ENCODE measurements at regions not wholly inside any gene's neighbourhood (a gene's known extent, or its start where the extent isn't known, plus 50 kb on each side); places are given as distances from the start of the nearest gene placed in this dataset.

DNA sequence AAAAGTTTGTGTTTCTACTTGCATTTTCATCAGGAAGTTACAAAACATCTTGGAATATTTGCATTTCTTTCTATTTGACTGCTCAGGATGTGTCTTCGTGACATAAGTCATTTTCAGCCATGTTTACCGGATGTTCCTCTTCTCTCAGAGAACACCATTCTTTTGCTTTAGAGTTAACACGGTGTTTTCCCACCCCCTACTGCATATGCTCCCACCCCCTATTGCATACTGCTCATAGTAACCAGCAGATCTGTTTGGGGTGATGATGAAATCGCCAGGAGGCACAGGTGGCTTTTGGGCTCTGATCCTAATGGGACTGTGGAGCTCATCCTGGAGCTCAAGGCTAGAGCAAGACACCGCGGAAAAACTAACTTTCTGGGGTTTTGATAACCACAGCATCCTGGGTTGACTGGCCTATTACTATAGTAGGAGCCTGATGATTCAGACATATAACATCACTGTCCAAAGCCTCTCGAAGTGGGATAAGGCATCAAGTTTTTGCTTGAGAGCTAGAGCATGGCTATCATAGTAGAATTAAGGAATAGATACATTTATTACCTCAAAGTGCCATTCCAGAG is 65.1 kb upstream of the BET1 start:
- Histone ChIP-seq H3K9me3 (ENCODE audit: control insufficient read depth, low read length) (no peaks in the 10 kb centered on the region), H3K27ac (ENCODE audit: insufficient read depth, low read depth, low read length, poor library complexity, severe bottlenecking) (no peak overlapping the region), H3K4me1 (ENCODE audit: control insufficient read depth, insufficient read depth, low read length) (no peaks in the 10 kb centered on the region), H3K36me3 (ENCODE audit: control insufficient read depth, insufficient read depth, low read length) (no peaks in the 10 kb centered on the region), H3K27me3 (ENCODE audit: control insufficient read depth, insufficient read depth, low read length, poor library complexity, severe bottlenecking) (no peaks in the 10 kb centered on the region), H3K4me3 (ENCODE audit: insufficient read depth, low read depth, low read length) (no peak overlapping the region)
- WGBS, 2 experiments = 78 to 80% methylated on average over 7 of the region's 7 CpGs

DNA sequence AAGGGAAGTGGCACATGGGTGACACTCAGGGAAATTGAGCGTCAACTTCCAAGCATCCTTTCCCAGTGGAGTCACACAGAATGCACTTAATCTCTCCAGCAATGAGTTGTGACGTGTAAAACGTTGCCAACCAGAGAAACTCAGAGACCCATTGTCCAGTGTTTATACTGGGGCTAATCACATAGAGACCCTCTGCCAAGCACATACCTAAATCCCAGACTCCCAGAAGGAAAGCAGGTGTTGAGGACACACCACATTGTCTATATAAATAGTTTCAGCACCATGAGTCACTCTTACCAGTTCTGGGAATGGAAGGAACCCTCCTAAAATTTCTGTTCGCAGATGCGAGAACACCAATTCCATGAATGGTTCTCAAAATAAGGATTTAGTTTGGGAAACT is 76.4 kb upstream of the BET1 start:
- H3K36me3 ChIP-seq (ENCODE audit: control insufficient read depth, insufficient read depth, low read length) = no peaks in the 10 kb centered on the region
- H3K4me1 ChIP-seq (ENCODE audit: control insufficient read depth, insufficient read depth, low read length) = no peaks in the 10 kb centered on the region
- H3K4me3 ChIP-seq (ENCODE audit: insufficient read depth, low read depth, low read length) = no peak overlapping the region
- no peak overlapping the region for H3K27ac ChIP-seq (ENCODE audit: insufficient read depth, low read depth, low read length, poor library complexity, severe bottlenecking)
- no peaks in the 10 kb centered on the region for H3K27me3 ChIP-seq (ENCODE audit: control insufficient read depth, insufficient read depth, low read length, poor library complexity, severe bottlenecking)
- no peaks in the 10 kb centered on the region for H3K9me3 ChIP-seq (ENCODE audit: control insufficient read depth, low read length)
- WGBS, 2 experiments = 92 to 97% methylated on average over 5 of the region's 5 CpGs

DNA sequence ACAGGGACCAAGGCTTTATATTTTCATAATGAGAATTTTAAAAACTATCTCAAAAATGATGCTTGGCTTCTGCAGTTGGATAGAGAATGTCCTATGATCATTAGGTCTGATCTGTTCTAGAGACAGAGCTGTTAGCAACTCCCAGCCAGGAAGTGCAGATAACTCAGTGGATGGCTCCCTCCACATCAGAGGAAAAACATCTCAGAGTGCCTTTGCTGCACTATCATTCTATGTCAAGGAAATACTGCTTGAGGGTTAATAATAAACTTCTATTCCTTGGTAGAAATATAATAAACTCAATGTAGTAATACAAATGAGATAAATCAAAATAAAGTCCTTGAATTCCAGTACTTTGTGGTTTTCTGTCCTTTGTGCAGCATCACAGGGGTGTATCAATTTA is 78.0 kb upstream of the BET1 start:
- Histone ChIP-seq H3K36me3 (ENCODE audit: control insufficient read depth, insufficient read depth, low read length) (no peaks in the 10 kb centered on the region), H3K27me3 (ENCODE audit: control insufficient read depth, insufficient read depth, low read length, poor library complexity, severe bottlenecking) (no peaks in the 10 kb centered on the region), H3K27ac (ENCODE audit: insufficient read depth, low read depth, low read length, poor library complexity, severe bottlenecking) (no peak overlapping the region), H3K9me3 (ENCODE audit: control insufficient read depth, low read length) (no peaks in the 10 kb centered on the region), H3K4me3 (ENCODE audit: insufficient read depth, low read depth, low read length) (no peak overlapping the region), H3K4me1 (ENCODE audit: control insufficient read depth, insufficient read depth, low read length) (no peaks in the 10 kb centered on the region)

DNA sequence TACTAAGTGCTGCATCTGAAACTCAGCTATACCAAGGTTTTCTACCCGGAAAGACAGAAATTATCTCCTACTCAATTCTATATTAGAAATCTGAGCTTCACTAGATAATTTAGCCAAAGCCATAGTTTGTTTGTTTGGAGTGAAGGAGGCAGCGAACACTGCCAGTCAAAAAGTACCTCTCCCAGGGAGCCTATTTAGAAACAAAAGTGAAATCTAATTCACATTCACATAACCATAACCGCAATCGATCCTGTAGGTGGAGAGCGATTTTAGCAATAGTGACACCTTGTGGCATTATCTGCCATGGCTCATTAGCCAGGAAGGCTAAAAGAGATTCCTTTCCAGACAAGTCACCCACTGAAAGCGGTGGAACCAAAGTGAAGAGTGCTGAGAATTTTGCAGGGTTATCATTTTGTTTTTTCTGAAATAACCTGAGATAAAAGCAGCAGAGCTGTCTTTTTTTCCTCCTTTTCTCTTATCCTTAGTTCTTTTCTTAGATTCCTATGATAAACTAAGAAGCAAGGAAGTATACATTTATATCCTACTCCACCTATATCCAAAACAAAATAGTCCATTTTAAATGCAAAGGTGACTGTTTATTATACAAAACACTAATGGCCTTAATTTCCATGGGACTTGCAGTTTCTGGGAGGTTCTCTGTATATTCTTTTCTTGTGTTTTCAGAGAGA is 83.7 kb upstream of the BET1 start:
- Histone ChIP-seq H3K4me1 (ENCODE audit: control insufficient read depth, insufficient read depth, low read length) (peaks cover 16% of the 10 kb centered on the region), H3K9me3 (ENCODE audit: control insufficient read depth, low read length) (no peaks in the 10 kb centered on the region), H3K27me3 (ENCODE audit: control insufficient read depth, insufficient read depth, low read length, poor library complexity, severe bottlenecking) (no peaks in the 10 kb centered on the region), H3K4me3 (ENCODE audit: insufficient read depth, low read depth, low read length) (no peak overlapping the region), H3K36me3 (ENCODE audit: control insufficient read depth, insufficient read depth, low read length) (no peaks in the 10 kb centered on the region), H3K27ac (ENCODE audit: insufficient read depth, low read depth, low read length, poor library complexity, severe bottlenecking) (no peak overlapping the region)
- WGBS, 2 experiments = 30 to 32% methylated on average over 5 to 6 of the region's 6 CpGs

DNA sequence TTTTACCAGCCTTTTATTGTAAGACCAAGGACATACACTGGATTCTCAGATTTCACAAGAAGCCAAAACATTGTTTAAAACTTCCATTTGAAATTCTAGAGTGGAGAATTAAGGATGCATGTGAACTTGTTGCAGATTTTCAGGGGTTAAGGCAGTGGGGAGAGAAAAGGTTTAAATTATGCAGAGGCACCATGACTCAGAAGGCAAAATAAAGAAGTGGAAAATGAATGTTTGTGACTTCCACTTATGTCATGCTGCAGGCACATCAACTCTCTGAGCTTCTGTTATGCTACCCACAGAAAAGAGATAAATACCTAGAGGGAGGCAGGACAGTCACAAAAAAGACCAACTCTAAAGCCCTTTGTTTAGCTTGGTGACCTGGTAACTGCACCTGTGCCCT is 84.4 kb upstream of the BET1 start:
- Histone ChIP-seq H3K36me3 (ENCODE audit: control insufficient read depth, insufficient read depth, low read length) (no peaks in the 10 kb centered on the region), H3K27me3 (ENCODE audit: control insufficient read depth, insufficient read depth, low read length, poor library complexity, severe bottlenecking) (no peaks in the 10 kb centered on the region), H3K9me3 (ENCODE audit: control insufficient read depth, low read length) (no peaks in the 10 kb centered on the region), H3K27ac (ENCODE audit: insufficient read depth, low read depth, low read length, poor library complexity, severe bottlenecking) (no peak overlapping the region), H3K4me3 (ENCODE audit: insufficient read depth, low read depth, low read length) (no peak overlapping the region), H3K4me1 (ENCODE audit: control insufficient read depth, insufficient read depth, low read length) (peaks cover 16% of the 10 kb centered on the region)

DNA sequence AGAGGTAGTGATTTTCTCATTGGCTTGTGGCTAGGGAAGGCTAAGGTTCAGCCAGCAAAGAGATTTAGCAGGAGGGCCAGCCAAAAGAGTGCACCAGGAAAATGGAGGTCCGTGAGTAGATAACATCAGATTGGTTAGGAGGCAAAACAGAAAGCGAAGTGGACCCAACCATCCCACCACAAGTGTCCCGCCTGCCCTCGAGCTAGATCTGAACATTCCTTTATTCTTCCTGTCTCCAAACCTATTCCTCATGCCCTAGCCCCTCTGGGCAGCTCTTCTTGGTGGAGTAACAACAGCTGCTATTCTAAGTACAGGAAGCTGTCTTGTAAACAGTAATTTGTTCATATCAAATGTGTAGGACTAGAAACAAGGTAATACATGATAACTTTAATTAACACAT is 85.7 kb upstream of the BET1 start:
- Histone ChIP-seq H3K4me1 (ENCODE audit: control insufficient read depth, insufficient read depth, low read length) (peaks cover 16% of the 10 kb centered on the region), H3K4me3 (ENCODE audit: insufficient read depth, low read depth, low read length) (no peak overlapping the region), H3K27ac (ENCODE audit: insufficient read depth, low read depth, low read length, poor library complexity, severe bottlenecking) (no peak overlapping the region), H3K9me3 (ENCODE audit: control insufficient read depth, low read length) (no peaks in the 10 kb centered on the region), H3K36me3 (ENCODE audit: control insufficient read depth, insufficient read depth, low read length) (no peaks in the 10 kb centered on the region), H3K27me3 (ENCODE audit: control insufficient read depth, insufficient read depth, low read length, poor library complexity, severe bottlenecking) (no peaks in the 10 kb centered on the region)
- 86 to 98% methylated on average over 4 of the region's 4 CpGs for WGBS, 2 experiments

DNA sequence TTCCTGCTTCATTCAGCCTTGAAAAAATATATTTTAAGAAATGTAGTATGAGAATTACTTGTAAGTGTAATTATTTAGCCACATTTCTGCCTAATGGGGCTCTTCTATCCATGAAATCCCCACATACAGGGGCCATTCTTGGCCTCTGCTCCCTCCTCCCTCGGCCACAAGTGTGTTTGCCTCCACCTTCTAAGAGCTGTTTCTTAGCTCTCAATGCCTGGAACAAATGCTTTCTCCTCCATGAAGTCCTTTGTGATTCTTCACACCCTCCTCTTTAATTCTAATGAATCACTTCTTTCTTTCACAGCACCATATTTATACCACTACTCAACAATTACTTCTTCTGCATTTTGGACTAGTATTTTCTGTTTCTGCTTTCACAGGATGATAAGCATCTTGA is 88.8 kb upstream of the BET1 start:
- Histone ChIP-seq H3K4me1 (ENCODE audit: control insufficient read depth, insufficient read depth, low read length) (peaks cover 14% of the 10 kb centered on the region), H3K4me3 (ENCODE audit: insufficient read depth, low read depth, low read length) (no peak overlapping the region), H3K9me3 (ENCODE audit: control insufficient read depth, low read length) (no peaks in the 10 kb centered on the region), H3K36me3 (ENCODE audit: control insufficient read depth, insufficient read depth, low read length) (no peaks in the 10 kb centered on the region), H3K27me3 (ENCODE audit: control insufficient read depth, insufficient read depth, low read length, poor library complexity, severe bottlenecking) (no peaks in the 10 kb centered on the region), H3K27ac (ENCODE audit: insufficient read depth, low read depth, low read length, poor library complexity, severe bottlenecking) (no peak overlapping the region)
- 53 to 67% methylated on average over 1 of the region's 1 CpG for WGBS, 2 experiments

DNA sequence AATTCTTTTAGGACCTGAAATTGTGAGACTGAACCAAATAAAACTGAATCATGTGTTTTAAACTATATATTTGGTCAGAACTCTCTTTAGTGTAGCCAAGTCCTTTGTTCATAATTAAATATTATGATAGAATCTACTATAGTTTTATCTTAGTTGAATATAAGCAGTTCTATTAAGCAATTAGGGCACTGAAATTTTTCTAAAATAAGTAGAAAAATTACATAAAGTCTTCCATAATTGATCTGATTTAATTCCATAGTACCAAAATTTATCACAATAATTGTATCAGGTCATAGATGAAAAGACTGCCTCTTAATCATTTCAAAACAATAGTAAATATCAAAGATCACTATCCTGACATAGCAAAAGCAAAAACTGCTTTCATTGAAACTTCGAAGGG is 90.1 kb upstream of the BET1 start:
- peaks cover 2% of the 10 kb centered on the region for H3K4me1 ChIP-seq (ENCODE audit: control insufficient read depth, insufficient read depth, low read length)
- no peaks in the 10 kb centered on the region for H3K9me3 ChIP-seq (ENCODE audit: control insufficient read depth, low read length)
- WGBS, 2 experiments = 93 to 100% methylated on average over 1 of the region's 1 CpG
- H3K27ac ChIP-seq (ENCODE audit: insufficient read depth, low read depth, low read length, poor library complexity, severe bottlenecking) = no peak overlapping the region
- H3K4me3 ChIP-seq (ENCODE audit: insufficient read depth, low read depth, low read length) = no peak overlapping the region
- no peaks in the 10 kb centered on the region for H3K36me3 ChIP-seq (ENCODE audit: control insufficient read depth, insufficient read depth, low read length)
- no peaks in the 10 kb centered on the region for H3K27me3 ChIP-seq (ENCODE audit: control insufficient read depth, insufficient read depth, low read length, poor library complexity, severe bottlenecking)

DNA sequence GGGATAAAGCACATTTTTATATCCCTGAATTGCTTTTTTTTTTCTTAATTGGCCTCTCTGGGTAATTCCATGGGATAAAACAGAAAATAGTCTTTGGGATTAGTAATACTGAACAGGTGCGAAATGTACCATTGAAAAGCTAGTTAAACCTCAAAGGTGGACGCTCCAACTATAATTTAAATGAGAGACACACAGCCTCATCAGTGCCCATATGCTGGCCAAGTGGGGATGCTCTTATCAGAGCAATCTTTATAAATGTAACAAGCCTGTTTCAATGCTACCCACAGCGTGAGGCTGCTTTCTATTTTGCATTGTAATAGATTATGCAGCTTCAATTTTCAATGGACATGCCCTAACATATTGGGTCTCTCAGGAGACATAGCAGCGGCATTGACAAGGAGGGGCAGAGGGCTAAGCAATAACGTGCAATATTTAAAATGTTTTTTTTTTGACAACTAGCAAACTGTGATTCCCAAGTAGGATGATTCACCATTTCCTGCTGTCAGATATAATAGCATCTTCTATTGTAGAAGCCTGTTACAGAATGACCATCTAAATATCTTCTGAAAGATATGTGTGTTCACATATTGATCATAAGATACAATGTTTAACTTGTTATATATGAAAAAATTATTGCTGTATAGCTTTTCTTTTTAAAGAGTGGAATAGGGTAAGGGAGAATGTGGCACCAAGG is 91.3 kb upstream of the BET1 start:
- no peaks in the 10 kb centered on the region for H3K36me3 ChIP-seq (ENCODE audit: control insufficient read depth, insufficient read depth, low read length)
- WGBS, 2 experiments = 89 to 96% methylated on average over 5 of the region's 5 CpGs
- H3K4me1 ChIP-seq (ENCODE audit: control insufficient read depth, insufficient read depth, low read length) = no peaks in the 10 kb centered on the region
- H3K27me3 ChIP-seq (ENCODE audit: control insufficient read depth, insufficient read depth, low read length, poor library complexity, severe bottlenecking) = no peaks in the 10 kb centered on the region
- no peak overlapping the region for H3K4me3 ChIP-seq (ENCODE audit: insufficient read depth, low read depth, low read length)
- no peaks in the 10 kb centered on the region for H3K9me3 ChIP-seq (ENCODE audit: control insufficient read depth, low read length)
- H3K27ac ChIP-seq (ENCODE audit: insufficient read depth, low read depth, low read length, poor library complexity, severe bottlenecking) = no peak overlapping the region

DNA sequence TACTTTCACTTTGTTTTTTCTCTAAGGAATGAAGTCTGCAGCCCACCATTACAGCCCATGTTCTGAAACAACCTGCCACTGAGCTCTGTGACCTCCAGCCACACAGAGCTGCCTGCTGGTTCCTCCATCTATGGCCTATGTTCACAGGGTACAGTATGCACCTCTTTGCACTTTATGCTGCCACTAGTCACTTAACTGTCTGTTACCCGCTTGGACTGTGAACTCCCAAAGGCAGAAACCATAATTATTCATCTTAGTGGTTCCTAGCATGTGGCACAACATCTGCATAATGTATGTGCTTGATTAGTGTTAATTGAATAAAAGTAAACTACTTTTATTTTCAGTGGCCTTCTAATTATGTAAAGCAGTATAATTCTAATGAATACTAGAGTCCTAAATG is 95.5 kb upstream of the BET1 start:
- H3K27me3 ChIP-seq (ENCODE audit: control insufficient read depth, insufficient read depth, low read length, poor library complexity, severe bottlenecking) = no peaks in the 10 kb centered on the region
- H3K4me3 ChIP-seq (ENCODE audit: insufficient read depth, low read depth, low read length) = no peak overlapping the region
- H3K27ac ChIP-seq (ENCODE audit: insufficient read depth, low read depth, low read length, poor library complexity, severe bottlenecking) = no peak overlapping the region
- 89 to 100% methylated on average over 1 of the region's 1 CpG for WGBS, 2 experiments
- H3K4me1 ChIP-seq (ENCODE audit: control insufficient read depth, insufficient read depth, low read length) = no peaks in the 10 kb centered on the region
- H3K9me3 ChIP-seq (ENCODE audit: control insufficient read depth, low read length) = no peaks in the 10 kb centered on the region
- no peaks in the 10 kb centered on the region for H3K36me3 ChIP-seq (ENCODE audit: control insufficient read depth, insufficient read depth, low read length)

Data from ectodermal cell (in vitro differentiated cells).